ENCODE measurements at regions not wholly inside any gene's neighbourhood (a gene's known extent, or its start where the extent isn't known, plus 50 kb on each side); places are given as distances from the start of the nearest gene placed in this dataset.

GRCh38 chr14:83023369-83023768, 1489.7 kb upstream of the SEL1L start:
- FAIRE-seq (no peak), DNase-seq (ENCODE audit: low read depth, low spot score) (no peak)
- no peak for TF ChIP-seq CTCF (IDR thresholded peaks at IDR 0.05; ENCODE audit: extremely low read depth in 1 of 2, insufficient read depth in 1 of 2, low read depth in 1 of 2, low read length in 2 of 2)
- no peak for TF ChIP-seq GATA2 (IDR thresholded peaks at IDR 0.05; ENCODE audit: insufficient read depth, insufficient read length, low read depth, low read length)
- no peak for TF ChIP-seq EZH2 (IDR thresholded peaks at IDR 0.05; ENCODE audit: borderline replicate concordance, low read depth, low read length, severe bottlenecking)
- TF ChIP-seq JUN (IDR thresholded peaks at IDR 0.05; ENCODE audit: borderline replicate concordance, insufficient read depth, insufficient read length, low read depth), result no peak
- TF ChIP-seq POLR2A (IDR thresholded peaks at IDR 0.05; ENCODE audit: low read depth, low read length), result no peak
- no peak for TF ChIP-seq POLR2AphosphoS5 (IDR thresholded peaks at IDR 0.05; ENCODE audit: insufficient read depth, low read depth, low read length)
- TF ChIP-seq FOS (IDR thresholded peaks at IDR 0.05; ENCODE audit: borderline replicate concordance, insufficient read depth, low read length), result no peak
- TF ChIP-seq MYC (IDR thresholded peaks at IDR 0.05; ENCODE audit: low read depth, low read length), result no peak
- TF ChIP-seq MAX (IDR thresholded peaks at IDR 0.05; ENCODE audit: insufficient read depth, insufficient read length), result no peak
- Histone ChIP-seq H3K36me3 (ENCODE audit: control insufficient read depth in 2 of 2, extremely low read depth in 1 of 2, insufficient read depth in 2 of 2, low read length in 2 of 2) (no peaks in the 10 kb centered on the region), H3K79me2 (ENCODE audit: control insufficient read depth, insufficient read depth, low read length) (no peaks in the 10 kb centered on the region), H3K9me3 (replicated peaks; ENCODE audit: control insufficient read depth, insufficient read depth, low read length) (no peaks in the 10 kb centered on the region), H2AFZ (ENCODE audit: low read depth, low read length) (no peak overlapping the region), H3K4me1 (ENCODE audit: control insufficient read depth, extremely low read depth, insufficient read depth, low read length) (no peaks in the 10 kb centered on the region), H3K27ac (ENCODE audit: insufficient read depth, low read depth, low read length) (no peak overlapping the region), H3K4me3 (replicated peaks in 1 of 3; ENCODE audit: insufficient read depth in 1 of 3, low read depth in 1 of 3, low read length in 3 of 3) (no peak overlapping the region), H4K20me1 (replicated peaks; ENCODE audit: control insufficient read depth, extremely low read depth, insufficient read depth, low read length) (no peaks in the 10 kb centered on the region), H3K27me3 (ENCODE audit: control insufficient read depth in 2 of 2, insufficient read depth in 2 of 2, low read length in 2 of 2) (no peaks in the 10 kb centered on the region), H3K9me1 (replicated peaks; ENCODE audit: control insufficient read depth, extremely low read depth, insufficient read depth, low read length) (no peaks in the 10 kb centered on the region), H3K4me2 (ENCODE audit: insufficient read depth, low read length) (no peak overlapping the region), H3K9ac (replicated peaks; ENCODE audit: extremely low read depth, insufficient read depth, low read length) (no peak overlapping the region)
- ChIA-PET POLR2A (no interaction called here), CTCF (no interaction called here)
- no TSS peak for BruUV-seq (replicated peaks)
- dilution Hi-C loops (cut with MboI; ENCODE audit: extremely low pct_ligation_motif_present, low sequenced_read_pairs), result no loop called here
- intact Hi-C loops (cut with micrococcal nuclease), result no loop called here
